Fibroblast of lung (primary cell): ENCODE measurements at regions not wholly inside any gene's neighbourhood (a gene's known extent, or its start where the extent isn't known, plus 50 kb on each side); places are given as distances from the start of the nearest gene placed in this dataset.

Source experiments
- DNase-seq, 2 donors: peaks; one replicate each; pipeline versions ENCODE4 v3.0.0 to v3.0.0-alpha.2; 2010; ENCODE audit warnings: low read depth in 2 of 2
- H2AFZ ChIP-seq: 2 replicates; pipeline ENCODE4 v1.5.1; 2012; ENCODE audit warnings: low read length, control low read depth, inconsistent platforms
- H3K27ac ChIP-seq: 2 replicates; pipeline ENCODE4 v1.5.1; 2011; ENCODE audit warnings: low read length, control low read depth; ENCODE audit not compliant: insufficient read depth
- H3K27me3 ChIP-seq: 2 replicates; pipeline ENCODE4 v1.5.1; 2011; ENCODE audit warnings: mild to moderate bottlenecking, low read length; ENCODE audit not compliant: control insufficient read depth, insufficient read depth
- H3K36me3 ChIP-seq: 2 replicates; pipeline ENCODE4 v1.5.1; 2011; ENCODE audit warnings: low read length; ENCODE audit not compliant: control insufficient read depth, insufficient read depth
- H3K4me1 ChIP-seq: 2 replicates; pipeline ENCODE4 v1.5.1; 2011; ENCODE audit warnings: low read length; ENCODE audit not compliant: control insufficient read depth, insufficient read depth; ENCODE audit errors: extremely low read depth
- H3K4me2 ChIP-seq: 2 replicates; pipeline ENCODE4 v1.5.1; 2011; ENCODE audit warnings: low read length, control low read depth; ENCODE audit not compliant: insufficient read depth; ENCODE audit errors: extremely low read depth
- H3K4me3 ChIP-seq, 4 experiments: fragments of 200-600 bp in 1 of 4; sonication (generic) in 1 of 4; replicated peaks in 1 of 4; 2 replicates each; pipeline ENCODE4 v1.5.1; 2011 to 2016; ENCODE audit warnings: low read length in 4 of 4, low read depth in 3 of 4, mild to moderate bottlenecking in 3 of 4, control low read depth in 2 of 4, inconsistent platforms in 1 of 4, mixed read lengths in 1 of 4; ENCODE audit not compliant: insufficient read depth in 1 of 4; ENCODE audit errors: control extremely low read depth in 1 of 4
- H3K79me2 ChIP-seq: 2 replicates; pipeline ENCODE4 v1.5.1; 2012; ENCODE audit warnings: mild to moderate bottlenecking, low read length, inconsistent platforms; ENCODE audit not compliant: control insufficient read depth, insufficient read depth
- H3K9ac ChIP-seq: 2 replicates; pipeline ENCODE4 v1.5.1; 2011; ENCODE audit warnings: mild to moderate bottlenecking, low read length, control low read depth; ENCODE audit not compliant: insufficient read depth
- H3K9me3 ChIP-seq: 2 replicates; pipeline ENCODE4 v1.5.1; 2012; ENCODE audit warnings: low read depth, low read length; ENCODE audit not compliant: control insufficient read depth, insufficient read depth
- H4K20me1 ChIP-seq: 2 replicates; pipeline ENCODE4 v1.5.1; 2011; ENCODE audit warnings: low read length; ENCODE audit not compliant: control insufficient read depth, insufficient read depth; ENCODE audit errors: extremely low read depth
- EZH2 ChIP-seq: IDR thresholded peaks from 2 replicates; pipeline ENCODE4 v1.5.1; 2012; ENCODE audit warnings: low read length, control low read depth, mild to moderate bottlenecking; ENCODE audit errors: missing control alignments
- TF ChIP-seq, protein P1 (sequence below), 2 donors: IDR thresholded peaks in 1 of 2; conservative IDR thresholded peaks in 1 of 2; 1 replicate in 1 of 2; 2 replicates in 1 of 2; pipeline ENCODE4 v1.5.1; 2011 to 2012; ENCODE audit warnings: low read length in 2 of 2, control low read depth in 1 of 2, inconsistent platforms in 1 of 2, low read depth in 1 of 2, mild to moderate bottlenecking in 1 of 2

DNA sequence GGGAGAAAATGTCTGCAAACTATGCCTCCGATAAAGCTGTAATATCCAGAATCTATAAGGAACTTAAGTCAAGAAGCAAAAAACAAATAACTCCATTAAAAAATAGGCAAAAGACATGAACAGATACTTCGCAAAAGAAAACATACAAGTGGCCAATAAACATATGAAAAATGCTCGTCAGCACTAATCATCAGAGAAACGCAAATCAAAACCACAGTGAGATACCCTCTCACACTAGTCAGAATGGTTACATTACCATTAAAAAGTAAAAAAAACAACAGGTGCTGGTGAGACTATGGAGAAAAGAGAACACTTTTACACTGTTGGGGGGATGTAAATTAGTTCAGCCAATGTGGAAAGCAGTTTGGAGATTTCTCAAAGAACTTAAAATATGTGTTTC, 498.5 kb upstream of the GRM7 start:
- no peaks in the 10 kb centered on the region for H3K36me3 ChIP-seq
- H4K20me1 ChIP-seq, result no peaks in the 10 kb centered on the region
- H3K27me3 ChIP-seq, result no peaks in the 10 kb centered on the region
- H3K4me2 ChIP-seq, result no peak overlapping the region
- TF ChIP-seq EZH2, result no peak
- TF ChIP-seq, protein P1, sequence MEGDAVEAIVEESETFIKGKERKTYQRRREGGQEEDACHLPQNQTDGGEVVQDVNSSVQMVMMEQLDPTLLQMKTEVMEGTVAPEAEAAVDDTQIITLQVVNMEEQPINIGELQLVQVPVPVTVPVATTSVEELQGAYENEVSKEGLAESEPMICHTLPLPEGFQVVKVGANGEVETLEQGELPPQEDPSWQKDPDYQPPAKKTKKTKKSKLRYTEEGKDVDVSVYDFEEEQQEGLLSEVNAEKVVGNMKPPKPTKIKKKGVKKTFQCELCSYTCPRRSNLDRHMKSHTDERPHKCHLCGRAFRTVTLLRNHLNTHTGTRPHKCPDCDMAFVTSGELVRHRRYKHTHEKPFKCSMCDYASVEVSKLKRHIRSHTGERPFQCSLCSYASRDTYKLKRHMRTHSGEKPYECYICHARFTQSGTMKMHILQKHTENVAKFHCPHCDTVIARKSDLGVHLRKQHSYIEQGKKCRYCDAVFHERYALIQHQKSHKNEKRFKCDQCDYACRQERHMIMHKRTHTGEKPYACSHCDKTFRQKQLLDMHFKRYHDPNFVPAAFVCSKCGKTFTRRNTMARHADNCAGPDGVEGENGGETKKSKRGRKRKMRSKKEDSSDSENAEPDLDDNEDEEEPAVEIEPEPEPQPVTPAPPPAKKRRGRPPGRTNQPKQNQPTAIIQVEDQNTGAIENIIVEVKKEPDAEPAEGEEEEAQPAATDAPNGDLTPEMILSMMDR (conservative IDR thresholded peaks at IDR 0.05 in 1 of 2, IDR thresholded peaks at IDR 0.05 in 1 of 2; ENCODE audit: low read depth in 1 of 2, low read length in 2 of 2), result no peak
- DNase-seq, result no peak
- no peak overlapping the region for H3K27ac ChIP-seq
- no peaks in the 10 kb centered on the region for H3K4me1 ChIP-seq
- no peak overlapping the region for H3K9ac ChIP-seq
- H3K79me2 ChIP-seq, result no peaks in the 10 kb centered on the region
- H3K9me3 ChIP-seq, result no peaks in the 10 kb centered on the region
- no peak overlapping the region for H2AFZ ChIP-seq
- H3K4me3 ChIP-seq, result no peak overlapping the region

DNA sequence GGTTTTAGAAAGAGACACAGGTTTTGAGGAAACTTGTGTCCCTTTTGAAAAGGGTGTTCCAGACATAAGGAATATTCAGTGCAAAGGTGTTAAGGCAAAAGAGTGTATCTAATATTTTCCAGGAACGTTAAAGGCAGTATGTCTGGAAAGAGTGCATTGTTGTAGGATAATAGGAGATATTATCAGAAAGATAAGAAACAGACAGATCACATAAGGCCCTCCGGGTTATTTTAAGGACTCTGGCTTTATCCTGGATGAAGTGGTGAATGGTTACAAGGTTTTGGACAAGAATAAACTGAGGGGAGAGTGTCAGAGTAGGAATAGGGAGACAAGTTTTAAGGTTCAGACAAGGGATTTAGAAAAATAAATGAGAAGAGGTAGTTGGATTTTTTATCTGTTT, 493.7 kb upstream of the GRM7 start:
- Histone ChIP-seq H3K79me2 (no peaks in the 10 kb centered on the region), H4K20me1 (no peaks in the 10 kb centered on the region), H3K9ac (no peak overlapping the region), H3K9me3 (no peaks in the 10 kb centered on the region), H3K36me3 (no peaks in the 10 kb centered on the region), H3K4me3 (no peak overlapping the region), H3K27ac (no peak overlapping the region), H3K27me3 (no peaks in the 10 kb centered on the region), H3K4me2 (no peak overlapping the region), H2AFZ (no peak overlapping the region), H3K4me1 (no peaks in the 10 kb centered on the region)
- DNase-seq, result no peak
- no peak for TF ChIP-seq EZH2
- TF ChIP-seq, protein P1 (conservative IDR thresholded peaks at IDR 0.05 in 1 of 2, IDR thresholded peaks at IDR 0.05 in 1 of 2; ENCODE audit: low read depth in 1 of 2, low read length in 2 of 2), result no peak

DNA sequence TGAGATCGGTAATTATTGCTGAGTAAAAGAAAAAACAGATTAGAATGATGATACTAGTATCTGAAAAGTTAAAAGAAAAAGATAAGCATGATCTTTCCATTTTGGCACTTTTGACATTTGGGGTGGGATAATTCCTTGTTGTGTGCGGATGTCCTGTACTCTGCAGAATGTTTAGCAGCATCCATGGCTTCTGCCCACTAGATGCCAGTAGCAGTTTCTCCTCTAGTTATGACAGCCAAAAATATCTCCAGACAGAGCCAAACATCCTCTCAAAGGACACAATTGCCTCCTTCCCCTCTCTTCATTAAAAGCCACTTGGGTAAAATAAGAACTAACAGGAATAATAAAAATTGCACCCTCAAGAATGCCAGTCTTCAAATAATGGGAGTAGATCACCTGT, 468.8 kb upstream of the GRM7 start:
- Histone ChIP-seq H3K27me3 (no peaks in the 10 kb centered on the region), H3K4me1 (no peaks in the 10 kb centered on the region), H3K36me3 (no peaks in the 10 kb centered on the region), H3K4me3 (no peak overlapping the region), H3K27ac (no peak overlapping the region), H3K9ac (no peak overlapping the region), H3K79me2 (no peaks in the 10 kb centered on the region), H3K4me2 (no peak overlapping the region), H4K20me1 (no peaks in the 10 kb centered on the region), H2AFZ (no peak overlapping the region), H3K9me3 (no peaks in the 10 kb centered on the region)
- TF ChIP-seq, protein P1 (conservative IDR thresholded peaks at IDR 0.05 in 1 of 2, IDR thresholded peaks at IDR 0.05 in 1 of 2; ENCODE audit: low read depth in 1 of 2, low read length in 2 of 2), result no peak
- TF ChIP-seq EZH2, result no peak
- no peak for DNase-seq
